GM20000 (cell line): ENCODE measurements at regions not wholly inside any gene's neighbourhood (a gene's known extent, or its start where the extent isn't known, plus 50 kb on each side); places are given as distances from the start of the nearest gene placed in this dataset.

Experiments used
- DNase-seq: peaks from one replicate; pipeline ENCODE4 v3.0.0; 2012; ENCODE audit warnings: low spot score
- CTCF ChIP-seq: IDR thresholded peaks from 2 replicates; pipeline ENCODE4 v1.5.1; 2012; ENCODE audit warnings: mild to moderate bottlenecking, control low read depth; ENCODE audit errors: extremely low read depth, missing control alignments

- DNase-seq, result no peak
- no peak for TF ChIP-seq CTCF
Observed at GRCh38 chr4:1533501-1534064, 127.3 kb upstream of the NKX1-1 start.

GRCh38 chr4:1532549-1533395, 126.5 kb upstream of the NKX1-1 start:
- no peak for DNase-seq
- TF ChIP-seq CTCF, result no peak

DNA sequence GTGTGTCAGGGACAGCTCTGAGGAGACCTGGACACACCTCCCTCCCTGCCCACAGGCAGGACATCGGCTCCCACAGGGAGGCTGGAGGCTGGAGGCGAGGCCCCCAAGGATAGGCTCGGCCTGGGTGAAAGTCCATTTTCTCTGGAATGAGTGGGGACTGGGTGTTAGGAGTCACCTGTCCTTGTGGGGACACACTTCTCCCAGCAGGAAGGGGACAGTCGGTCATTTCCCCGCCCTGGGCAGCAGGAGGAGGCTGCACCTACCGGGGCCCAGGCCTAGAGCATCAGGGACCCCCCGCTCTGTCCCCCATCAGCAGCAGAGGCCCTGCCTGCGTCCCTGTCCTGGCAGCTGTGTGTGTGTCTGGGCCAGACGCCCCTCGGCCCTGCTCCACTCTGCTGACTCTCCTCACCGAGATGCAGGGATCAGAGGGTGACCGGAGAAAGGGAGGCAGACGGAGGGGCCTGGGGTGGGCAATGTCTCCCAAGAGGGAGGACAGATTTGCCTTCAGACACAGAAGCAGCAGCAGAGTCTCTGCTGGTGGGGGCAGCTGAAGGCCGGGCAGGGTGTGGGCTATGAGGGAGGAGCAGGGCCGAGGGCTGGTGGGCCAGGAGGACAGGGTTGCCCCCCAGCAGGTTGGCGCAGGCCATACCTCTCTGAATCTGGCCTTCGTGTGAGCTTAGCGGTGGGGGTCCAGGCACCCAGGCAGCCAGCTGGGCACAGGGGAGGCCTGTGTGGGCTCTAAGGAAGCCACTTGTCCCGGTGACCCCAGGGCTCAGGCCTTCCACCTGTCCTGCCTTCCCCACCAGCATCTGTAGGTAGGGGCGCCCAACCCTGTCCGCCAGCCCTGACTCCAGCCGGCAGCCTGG, 125.7 kb upstream of the NKX1-1 start:
- DNase-seq, result no peak
- no peak for TF ChIP-seq CTCF

DNA sequence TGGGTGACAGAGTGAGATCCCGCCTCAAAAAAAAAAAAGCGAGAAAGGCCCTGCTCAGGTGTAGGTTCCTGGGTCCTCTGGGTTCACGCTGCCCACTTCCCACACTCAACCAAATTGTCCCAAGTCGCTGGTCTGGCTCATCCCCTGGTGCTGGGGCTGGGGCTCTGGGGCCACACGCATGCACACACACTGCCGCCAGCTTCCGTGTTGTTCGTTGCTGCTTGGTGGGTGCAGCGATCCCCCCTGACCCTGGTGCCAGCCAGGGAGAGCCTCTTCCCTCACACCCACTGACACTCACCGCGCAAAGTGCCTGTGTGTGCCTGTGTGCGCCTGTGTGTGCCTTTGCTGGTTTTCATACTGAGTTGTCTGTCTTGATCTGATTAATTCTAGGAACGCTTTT, 124.1 kb upstream of the NKX1-1 start:
- TF ChIP-seq CTCF, result no peak
- no peak for DNase-seq

DNA sequence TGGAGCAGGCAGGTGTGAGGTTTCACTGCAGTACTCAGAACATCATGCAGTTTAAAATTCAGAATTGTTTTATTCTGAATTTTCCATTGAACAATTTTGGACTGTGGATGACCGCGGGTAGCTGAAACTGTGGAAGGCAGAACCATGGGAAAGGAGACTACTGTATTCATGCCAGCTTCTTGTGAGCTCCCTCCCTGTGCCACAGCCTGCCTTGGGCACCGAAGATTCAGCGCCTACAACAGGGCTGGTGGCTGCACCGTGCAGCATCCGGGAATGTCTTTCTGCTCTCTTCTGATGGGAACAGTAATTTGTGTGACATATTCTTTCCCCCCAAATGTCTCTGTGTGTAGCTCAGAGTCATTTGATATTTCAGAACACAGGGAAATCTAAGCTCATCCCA, 118.5 kb upstream of the NKX1-1 start:
- no peak for DNase-seq
- no peak for TF ChIP-seq CTCF

- no peak for DNase-seq
- TF ChIP-seq CTCF, result no peak
Observed at GRCh38 chr4:1523907-1524636, 117.8 kb upstream of the NKX1-1 start.
